H1 (cell line): ENCODE measurements at regions not wholly inside any gene's neighbourhood (a gene's known extent, or its start where the extent isn't known, plus 50 kb on each side); places are given as distances from the start of the nearest gene placed in this dataset.

Experiments
- CTCF ChIA-PET: fragments of 300-600 bp; sonication (Branson Sonifier 250); formaldehyde crosslinking; loops from one replicate; lab custom pipeline; 2021; ENCODE audit not compliant: partially characterized antibody; lab: Charles Lee
- POLR2A ChIA-PET: fragments of 300-600 bp; sonication (Branson Sonifier 250); formaldehyde crosslinking; loops from one replicate; lab custom pipeline; 2021; ENCODE audit warnings: inconsistent platforms; ENCODE audit not compliant: partially characterized antibody; lab: Charles Lee
- DNase-seq, 2 experiments: peaks; one replicate each; pipeline versions ENCODE4 v3.0.0 to v3.0.0-alpha.2; 2010 to 2022; ENCODE audit warnings: low spot score in 2 of 2, low read depth in 1 of 2, mixed read lengths in 1 of 2
- FAIRE-seq: peaks from 2 replicates; lab custom pipeline; 2011; peaks lifted over from hg19 to GRCh38; lab: Jason Lieb, UNC
- H2AFZ ChIP-seq: 2 replicates; pipeline ENCODE4 v1.8.1; 2012; ENCODE audit warnings: low read length, inconsistent platforms
- H2AK5ac ChIP-seq: 2 replicates; pipeline ENCODE4 v1.6.1; 2013; ENCODE audit warnings: low read depth, low read length
- H2BK120ac ChIP-seq: replicated peaks from 2 replicates; pipeline ENCODE3; 2013; ENCODE audit warnings: low read depth, low read length, inconsistent platforms
- H2BK12ac ChIP-seq: 2 replicates; pipeline ENCODE4 v1.6.1; 2013; ENCODE audit warnings: low read depth, low read length
- H2BK15ac ChIP-seq: 2 replicates; pipeline ENCODE4 v1.6.1; 2013; ENCODE audit warnings: low read length
- H2BK20ac ChIP-seq: 2 replicates; pipeline ENCODE4 v1.6.1; 2013; ENCODE audit warnings: low read length
- H2BK5ac ChIP-seq: 2 replicates; pipeline ENCODE4 v1.6.1; 2013; ENCODE audit warnings: low read depth, low read length
- H3K14ac ChIP-seq: 2 replicates; pipeline ENCODE4 v1.6.1; 2013; ENCODE audit warnings: inconsistent platforms; ENCODE audit not compliant: insufficient read length
- H3K18ac ChIP-seq: 2 replicates; pipeline ENCODE4 v1.6.1; 2013; ENCODE audit warnings: low read length; ENCODE audit errors: extremely low read depth
- H3K23ac ChIP-seq: 2 replicates; pipeline ENCODE4 v1.6.1; 2013; ENCODE audit warnings: inconsistent platforms; ENCODE audit not compliant: insufficient read length
- H3K23me2 ChIP-seq: 2 replicates; pipeline ENCODE4 v1.6.1; 2013; ENCODE audit warnings: low read depth, low read length
- H3K27ac ChIP-seq: 2 replicates; pipeline ENCODE4 v1.6.1; 2011; ENCODE audit warnings: low read depth, low read length, inconsistent platforms
- H3K27me3 ChIP-seq, 4 experiments: replicated peaks in 1 of 4; 1 replicate in 1 of 4; 2 replicates in 3 of 4; pipeline versions ENCODE4 v1.6.1 to v1.8.1; 2011 to 2013; ENCODE audit warnings: low read length in 3 of 4, mild to moderate bottlenecking in 3 of 4, inconsistent platforms in 2 of 4, mixed read lengths in 2 of 4, moderate library complexity in 1 of 4; ENCODE audit not compliant: control insufficient read depth in 3 of 4, insufficient read depth in 3 of 4; ENCODE audit errors: extremely low read depth in 1 of 4
- H3K36me3 ChIP-seq, 4 experiments: 2 replicates each; pipeline versions ENCODE4 v1.6.1 to v1.8.1; 2011 to 2013; ENCODE audit warnings: mild to moderate bottlenecking in 4 of 4, low read length in 3 of 4, moderate library complexity in 2 of 4, control low read depth in 1 of 4, inconsistent platforms in 1 of 4; ENCODE audit not compliant: insufficient read depth in 4 of 4, control insufficient read depth in 2 of 4
- H3K4ac ChIP-seq: replicated peaks from 2 replicates; pipeline ENCODE3; 2013; ENCODE audit warnings: low read length, low read depth, mixed read lengths, inconsistent platforms; ENCODE audit not compliant: insufficient read length
- H3K4me1 ChIP-seq, 4 experiments: replicated peaks in 1 of 4; 1 replicate in 1 of 4; 2 replicates in 3 of 4; pipeline versions ENCODE4 v1.6.1 to v1.8.1; 2011 to 2013; ENCODE audit warnings: low read length in 3 of 4, inconsistent platforms in 2 of 4, mixed read lengths in 1 of 4; ENCODE audit not compliant: insufficient read depth in 4 of 4, control insufficient read depth in 3 of 4
- H3K4me2 ChIP-seq, 2 experiments: 2 replicates each; pipeline versions ENCODE4 v1.6.1 to v1.8.1; 2011 to 2013; ENCODE audit warnings: low read depth in 2 of 2, low read length in 2 of 2, control low read depth in 1 of 2, inconsistent platforms in 1 of 2, mild to moderate bottlenecking in 1 of 2; ENCODE audit not compliant: insufficient read depth in 1 of 2
- H3K4me3 ChIP-seq, 4 experiments: fragments of 200-600, 300-600 bp in 1 of 4; sonication (generic), shearing (Covaris generic), sonication (Bioruptor Twin) in 1 of 4; 2 replicates each; pipeline versions ENCODE4 v1.5.1 to v1.8.1; 2011 to 2016; ENCODE audit warnings: low read length in 4 of 4, low read depth in 3 of 4, control low read depth in 2 of 4, inconsistent platforms in 2 of 4, mild to moderate bottlenecking in 2 of 4, mixed read lengths in 1 of 4, moderate library complexity in 1 of 4; ENCODE audit not compliant: insufficient read depth in 2 of 4; ENCODE audit errors: extremely low read depth in 1 of 4
- H3K56ac ChIP-seq: replicated peaks from 2 replicates; pipeline ENCODE3; 2013; ENCODE audit warnings: low read depth, mild to moderate bottlenecking, mixed read lengths, low read length, inconsistent platforms; ENCODE audit not compliant: insufficient read length
- H3K79me1 ChIP-seq: 2 replicates; pipeline ENCODE4 v1.6.1; 2013; ENCODE audit warnings: low read depth, low read length, control low read depth
- H3K79me2 ChIP-seq, 2 experiments: 2 replicates each; pipeline versions ENCODE4 v1.6.1 to v1.8.1; 2012 to 2013; ENCODE audit warnings: low read length in 2 of 2, mild to moderate bottlenecking in 2 of 2, inconsistent platforms in 1 of 2; ENCODE audit not compliant: insufficient read depth in 2 of 2, control insufficient read depth in 1 of 2
- H3K9ac ChIP-seq, 4 experiments: replicated peaks in 1 of 4; 1 replicate in 1 of 4; 2 replicates in 3 of 4; pipeline versions ENCODE4 v1.6.1 to v1.8.1; 2011 to 2013; ENCODE audit warnings: low read depth in 3 of 4, low read length in 3 of 4, control low read depth in 2 of 4, mild to moderate bottlenecking in 2 of 4, moderate library complexity in 2 of 4, inconsistent platforms in 1 of 4; ENCODE audit errors: extremely low read depth in 1 of 4
- H3K9me3 ChIP-seq, 2 experiments: 2 replicates each; pipeline versions ENCODE4 v1.6.1 to v1.8.1; 2012 to 2013; ENCODE audit warnings: mild to moderate bottlenecking in 2 of 2, moderate library complexity in 2 of 2, control low read depth in 1 of 2, inconsistent platforms in 1 of 2, low read depth in 1 of 2, low read length in 1 of 2, mixed read lengths in 1 of 2; ENCODE audit not compliant: insufficient read depth in 2 of 2
- H4K20me1 ChIP-seq, 2 experiments: replicated peaks in 1 of 2; 2 replicates each; pipeline versions ENCODE3 to v1.8.1; 2011 to 2013; ENCODE audit warnings: inconsistent platforms in 2 of 2, low read length in 2 of 2, mild to moderate bottlenecking in 1 of 2; ENCODE audit not compliant: insufficient read depth in 2 of 2, control insufficient read depth in 1 of 2
- H4K5ac ChIP-seq: 2 replicates; pipeline ENCODE4 v1.6.1; 2013; ENCODE audit warnings: low read length, low read depth, mixed read lengths, inconsistent platforms; ENCODE audit not compliant: insufficient read length
- H4K8ac ChIP-seq: 2 replicates; pipeline ENCODE4 v1.8.0; 2013; ENCODE audit warnings: mild to moderate bottlenecking, moderate library complexity, low read length, inconsistent platforms; ENCODE audit not compliant: insufficient read depth; ENCODE audit errors: extremely low read depth
- H4K91ac ChIP-seq: replicated peaks from 2 replicates; pipeline ENCODE3; 2013; ENCODE audit warnings: low read length, mixed read lengths, inconsistent platforms; ENCODE audit not compliant: insufficient read length
- BACH1 ChIP-seq: IDR thresholded peaks from 2 replicates; pipeline ENCODE4 v1.6.1; 2012; ENCODE audit warnings: low read length, improper control_type of control experiment
- BRCA1 ChIP-seq: IDR thresholded peaks from 2 replicates; pipeline ENCODE4 v1.6.1; 2012; ENCODE audit warnings: low read depth, low read length, improper control_type of control experiment
- CBX5 ChIP-seq: fragments of 300-800, 300-1000 bp; sonication (generic); IDR thresholded peaks from 2 replicates; pipeline ENCODE4 v1.7.1; 2016; ENCODE audit warnings: antibody characterized with exemption, low read length, low read depth
- KDM5A ChIP-seq: fragments of 200-600 bp; IDR thresholded peaks from 2 replicates; pipeline ENCODE4 v1.7.1; 2012; ENCODE audit warnings: mild to moderate bottlenecking, low read length, inconsistent platforms, mixed read lengths
- RXRA ChIP-seq: IDR thresholded peaks from 2 replicates; pipeline ENCODE4 v1.6.1; 2011; ENCODE audit warnings: low read depth, mild to moderate bottlenecking, low read length, moderate library complexity; ENCODE audit not compliant: insufficient read depth
- WGBS, 2 experiments: shearing (Covaris generic) in 1 of 2; methylation state at CpG; one replicate each; pipeline versions ENCODE4 v1.1.6 to v1.1.7; 2013 to 2015; ENCODE audit warnings: low lambda C conversion rate in 2 of 2, mixed read lengths in 2 of 2, inconsistent platforms in 1 of 2, low coverage in 1 of 2, missing lambda C conversion rate in 1 of 2; ENCODE audit not compliant: insufficient replicate concordance in 2 of 2, insufficient coverage in 1 of 2, insufficient read length in 1 of 2; ENCODE audit errors: extremely low coverage in 1 of 2, missing lambda C conversion rate in 1 of 2; 5-methylcytosine and 5-hydroxymethylcytosine counted together

DNA sequence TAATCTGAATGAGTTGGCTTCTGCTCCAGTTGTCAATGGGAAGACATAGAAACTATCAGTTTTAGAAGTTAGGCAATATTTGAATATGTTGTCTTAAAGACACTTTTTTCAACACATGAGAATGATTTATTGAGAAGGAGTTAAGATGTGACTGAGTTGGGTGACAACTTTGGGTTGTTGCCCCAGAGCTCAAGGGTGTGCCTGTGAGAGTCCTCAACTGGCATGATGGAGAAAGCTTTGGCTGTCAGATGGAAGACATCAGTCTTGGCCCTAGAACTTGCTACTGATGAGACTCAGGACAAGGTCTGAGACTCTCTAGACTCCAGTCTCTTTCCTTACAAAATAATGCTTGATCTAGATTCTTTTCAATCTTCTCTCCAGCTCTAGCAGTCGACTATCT is 69.0 kb upstream of the CTAGE1 start:
- no peaks in the 10 kb centered on the region for H3K36me3 ChIP-seq
- no peak overlapping the region for H2BK12ac ChIP-seq
- H4K20me1 ChIP-seq, result no peaks in the 10 kb centered on the region
- FAIRE-seq, result no peak
- DNase-seq, result no peak
- no peak overlapping the region for H2BK120ac ChIP-seq
- no peaks in the 10 kb centered on the region for H3K9me3 ChIP-seq
- H3K4ac ChIP-seq, result no peak overlapping the region
- no peak overlapping the region for H3K18ac ChIP-seq
- H3K79me2 ChIP-seq, result no peaks in the 10 kb centered on the region
- no peak overlapping the region for H4K5ac ChIP-seq
- H3K27ac ChIP-seq, result no peak overlapping the region
- no peak overlapping the region for H2AFZ ChIP-seq
- no peak overlapping the region for H3K14ac ChIP-seq
- H3K23ac ChIP-seq, result no peak overlapping the region
- H2BK15ac ChIP-seq, result no peak overlapping the region
- H3K4me1 ChIP-seq, result no peaks in the 10 kb centered on the region
- no peaks in the 10 kb centered on the region for H3K79me1 ChIP-seq
- H3K9ac ChIP-seq, result no peak overlapping the region
- no peaks in the 10 kb centered on the region for H3K27me3 ChIP-seq
- no peak overlapping the region for H4K91ac ChIP-seq
- no peak overlapping the region for H3K56ac ChIP-seq
- H4K8ac ChIP-seq, result no peak overlapping the region
- no peak overlapping the region for H3K4me2 ChIP-seq
- no peak overlapping the region for H2BK5ac ChIP-seq
- TF ChIP-seq KDM5A, result no peak
- no peak for TF ChIP-seq CBX5
- TF ChIP-seq RXRA, result no peak
- TF ChIP-seq BRCA1, result no peak
- TF ChIP-seq BACH1, result no peak
- no peak overlapping the region for H3K4me3 ChIP-seq
- WGBS, 2 experiments, result 84% methylated on average over 1 of the region's 1 CpG; no CpG with 5 or more reads in 1 of the 2 experiments
- CTCF ChIA-PET, result interaction anchor here (1.6 kb wide), 1 partner anchor 46 kb away, joined by 3 read pairs; no protein-coding TSS in a partner anchor
- H2AK5ac ChIP-seq, result no peak overlapping the region
- H2BK20ac ChIP-seq, result no peak overlapping the region
- POLR2A ChIA-PET, result no interaction called here
- no peaks in the 10 kb centered on the region for H3K23me2 ChIP-seq
